ENCODE measurements at regions not wholly inside any gene's neighbourhood (a gene's known extent, or its start where the extent isn't known, plus 50 kb on each side); places are given as distances from the start of the nearest gene placed in this dataset.

DNA sequence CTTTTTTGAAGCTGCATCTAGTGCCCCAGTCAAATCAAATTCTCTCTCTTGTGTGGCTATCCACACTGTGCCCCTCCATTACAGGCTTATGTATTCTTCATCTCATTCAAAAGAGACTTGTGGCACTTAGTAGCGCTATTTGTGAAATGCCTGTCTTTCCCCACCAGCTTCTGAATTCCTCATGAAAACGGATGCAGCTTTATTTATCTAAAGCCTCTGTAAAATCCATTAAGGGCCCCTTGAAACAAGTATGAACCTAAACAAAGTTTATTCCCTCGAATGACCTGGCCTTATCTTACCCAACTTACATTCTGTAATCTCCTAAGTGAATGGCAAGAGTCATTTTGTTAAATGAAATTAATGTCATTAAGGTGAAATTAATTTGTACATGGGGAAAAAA, 417.4 kb upstream of the PIK3C3 start:
- DNase-seq, result no peak

DNA sequence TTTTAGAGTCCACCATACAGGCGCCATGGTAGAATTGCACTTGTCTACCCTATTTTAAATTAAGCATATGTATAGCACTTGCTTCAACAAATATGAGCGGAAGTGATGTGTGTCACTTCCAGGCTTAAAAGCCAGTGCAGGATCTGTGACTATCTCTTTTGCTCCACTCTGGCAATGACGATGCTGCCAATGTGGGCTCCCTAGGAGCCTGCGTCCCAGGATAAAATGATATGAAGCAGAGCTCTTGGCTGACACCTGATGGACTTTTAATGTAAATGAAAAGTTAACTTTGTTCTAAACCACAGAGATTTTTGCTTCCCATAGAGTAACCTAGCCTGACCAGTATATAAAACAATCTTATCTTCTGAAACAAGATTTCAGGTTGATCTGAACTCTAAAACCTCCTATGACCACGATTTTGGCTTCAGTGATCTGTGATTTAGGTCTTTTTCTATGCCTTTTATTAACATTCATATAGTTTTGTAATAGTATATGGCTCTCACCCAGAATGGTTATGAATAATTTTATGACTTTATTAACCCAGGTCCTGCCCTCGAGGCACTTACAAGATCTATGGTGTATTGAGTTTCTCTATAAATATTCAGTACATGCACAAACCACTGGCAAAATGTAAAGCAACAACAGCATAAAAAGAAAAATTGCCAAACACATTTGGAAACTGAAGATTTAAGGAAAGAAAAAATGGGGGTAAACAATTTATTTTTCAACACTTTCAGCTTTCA, 422.5 kb upstream of the PIK3C3 start:
- peak; percentile 5 for DNase-seq

DNA sequence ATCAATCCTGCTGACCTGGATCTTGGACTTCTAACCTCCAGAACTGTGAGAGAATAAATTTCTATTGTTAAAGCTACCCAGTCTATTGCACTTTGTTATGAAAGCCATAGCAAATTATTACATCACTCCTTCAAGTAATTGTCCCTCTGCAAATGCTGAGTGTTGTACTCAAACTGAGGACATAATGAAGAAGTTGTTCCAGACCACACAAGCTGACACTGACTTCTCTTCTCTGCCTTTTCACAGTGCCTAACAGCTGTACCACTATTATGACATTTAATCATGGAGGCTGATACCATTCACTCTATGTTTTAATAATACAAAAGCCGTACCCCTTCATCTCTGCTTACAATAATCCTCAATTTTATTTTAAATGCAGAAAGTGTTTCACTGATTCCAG, 424.1 kb upstream of the PIK3C3 start:
- DNase-seq, result no peak

DNA sequence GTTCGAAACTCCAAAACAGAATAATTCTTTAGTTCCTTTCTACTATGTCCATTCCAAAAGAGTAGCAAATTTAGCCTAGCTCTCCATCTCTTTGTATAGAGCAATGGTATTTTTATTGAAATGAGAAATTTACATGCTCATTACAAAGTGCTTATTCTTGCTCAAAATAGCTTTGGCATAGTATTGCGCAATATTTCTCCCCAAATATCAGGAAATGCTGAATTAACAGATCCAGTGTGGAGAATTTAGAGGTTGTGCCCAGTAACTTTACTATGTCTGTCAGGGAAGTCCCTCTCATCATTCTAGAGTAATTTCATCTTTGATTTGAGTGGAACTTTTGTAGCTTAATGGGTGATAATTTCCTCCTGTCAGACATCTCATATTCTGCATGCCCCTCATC, 425.9 kb upstream of the PIK3C3 start:
- no peak for DNase-seq

DNA sequence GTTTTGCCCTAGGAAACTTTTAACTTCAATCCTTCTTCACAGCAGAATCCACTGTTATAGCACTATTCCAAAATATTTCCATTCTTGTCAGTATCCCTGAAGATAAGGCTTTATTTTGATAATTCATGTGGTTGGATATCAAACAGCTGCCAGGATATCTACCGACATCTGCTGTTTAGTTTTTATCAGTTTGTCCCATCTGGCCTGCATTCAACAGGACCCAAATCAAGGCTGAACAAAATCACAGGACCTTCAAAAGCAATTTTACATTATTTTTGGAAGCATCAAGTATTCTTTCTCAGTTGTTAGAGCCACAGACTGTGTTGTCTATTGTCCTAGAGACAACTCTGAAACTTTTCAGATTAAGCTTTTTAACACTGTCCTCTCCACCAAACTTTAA, 429.0 kb upstream of the PIK3C3 start:
- DNase-seq, result no peak

DNA sequence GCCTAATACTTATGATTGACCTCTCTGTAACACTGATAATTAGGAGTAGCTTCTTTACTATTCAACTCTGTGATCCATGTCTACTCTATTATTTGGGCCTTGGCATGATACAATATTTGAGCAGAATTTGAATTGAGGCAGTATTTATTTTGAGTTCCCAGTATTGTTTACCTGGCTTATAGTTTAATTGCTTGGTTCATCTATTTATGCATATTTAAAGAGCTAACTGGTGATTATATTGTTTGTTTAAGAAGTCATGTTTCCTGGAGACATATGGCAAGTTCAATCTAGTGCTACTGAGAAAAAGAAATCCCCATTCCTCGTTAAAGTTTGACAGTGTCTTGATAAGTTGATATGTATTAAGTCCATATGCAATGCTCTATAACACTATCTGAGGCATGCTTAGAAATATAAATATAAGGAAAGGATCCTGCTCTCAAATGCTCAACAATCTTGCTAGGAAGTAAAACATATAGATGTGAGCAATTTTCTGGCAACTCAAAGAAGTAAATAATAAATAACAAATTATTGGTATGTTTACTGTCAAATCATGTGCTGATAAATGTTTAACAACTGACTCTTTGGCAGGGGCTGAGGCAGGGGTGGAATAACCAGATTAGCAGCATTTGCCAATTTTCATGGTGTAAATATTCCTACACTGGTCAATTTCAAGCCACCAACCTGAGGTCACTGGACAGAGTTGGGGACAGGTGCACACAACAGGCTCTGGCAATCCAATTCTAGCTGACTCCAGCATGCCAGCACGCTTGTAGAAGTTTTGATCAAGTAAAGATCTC, 430.2 kb upstream of the PIK3C3 start:
- no peak for DNase-seq

DNA sequence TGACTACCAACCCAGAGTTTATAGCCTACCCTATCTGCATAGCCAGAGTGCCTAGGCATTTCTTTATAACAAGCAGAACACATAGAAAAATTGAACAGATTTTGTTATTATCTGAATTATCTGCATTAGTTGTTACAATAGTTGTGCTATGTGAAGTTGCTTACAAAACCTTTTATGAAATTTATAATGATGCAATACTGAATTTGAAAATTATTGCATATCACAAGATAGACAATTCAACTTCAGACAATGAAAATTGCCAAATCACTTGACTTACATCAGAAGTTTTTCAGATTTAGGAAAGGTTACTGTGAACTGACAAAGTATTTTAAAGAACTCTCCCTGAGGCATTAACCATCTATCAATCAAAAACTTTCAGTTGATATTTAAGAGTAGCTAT, 437.9 kb upstream of the PIK3C3 start:
- DNase-seq, result no peak

DNA sequence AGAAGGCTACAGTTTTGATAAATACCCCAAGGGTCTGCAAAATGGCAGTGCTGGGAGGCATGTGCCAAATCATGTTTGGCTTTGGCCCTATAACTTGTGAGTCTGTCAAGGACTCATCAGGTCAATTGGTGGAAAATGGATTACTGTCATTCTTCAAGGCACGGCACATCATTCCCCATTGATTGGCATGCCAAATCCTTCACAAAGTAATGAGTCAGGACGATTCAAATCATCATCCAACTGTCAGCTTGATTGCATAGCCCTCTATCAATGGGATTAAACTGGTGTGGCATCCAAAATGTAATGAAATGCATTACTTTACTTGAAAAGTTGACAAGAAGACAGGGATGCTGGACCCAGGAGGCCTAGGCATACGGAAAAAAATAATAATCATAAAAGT, 441.6 kb upstream of the PIK3C3 start:
- no peak for DNase-seq

DNA sequence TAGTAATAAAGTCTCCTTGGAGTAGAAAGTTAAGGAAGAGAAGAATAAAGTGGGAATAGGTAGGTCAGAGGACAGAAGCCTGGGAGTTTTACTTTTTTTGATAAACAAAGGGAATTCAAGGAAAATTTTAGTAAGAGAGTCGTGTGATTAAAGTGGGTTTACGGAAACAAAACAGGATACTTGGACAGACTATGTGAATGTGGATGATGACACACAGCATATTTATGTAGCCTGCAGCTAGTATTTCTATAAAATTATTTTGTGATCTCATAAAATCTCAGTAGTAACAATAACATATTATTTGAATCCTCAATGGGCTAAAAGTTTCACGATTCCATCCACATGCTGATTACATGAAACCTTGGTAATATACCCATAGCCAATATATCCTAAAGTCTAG, 450.7 kb upstream of the PIK3C3 start:
- DNase-seq, result no peak

DNA sequence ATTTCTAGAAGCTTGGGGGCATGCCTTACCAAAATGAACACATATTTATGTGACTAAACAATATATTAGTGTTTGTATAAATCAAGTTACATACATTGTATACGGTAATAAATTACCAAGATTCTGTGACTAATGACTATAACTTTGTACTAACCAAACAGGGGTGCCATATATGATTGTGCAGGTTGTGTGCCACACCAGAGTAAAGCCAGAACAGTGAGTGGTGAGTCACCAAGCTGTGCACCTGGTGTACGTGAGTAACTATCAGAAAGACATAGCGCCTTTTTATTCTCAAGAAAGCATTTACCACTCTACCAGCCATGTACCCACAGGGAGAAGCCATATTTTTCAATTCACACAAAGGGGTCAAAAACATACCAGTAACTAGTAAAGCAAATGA, 453.2 kb upstream of the PIK3C3 start:
- DNase-seq, result no peak

DNA sequence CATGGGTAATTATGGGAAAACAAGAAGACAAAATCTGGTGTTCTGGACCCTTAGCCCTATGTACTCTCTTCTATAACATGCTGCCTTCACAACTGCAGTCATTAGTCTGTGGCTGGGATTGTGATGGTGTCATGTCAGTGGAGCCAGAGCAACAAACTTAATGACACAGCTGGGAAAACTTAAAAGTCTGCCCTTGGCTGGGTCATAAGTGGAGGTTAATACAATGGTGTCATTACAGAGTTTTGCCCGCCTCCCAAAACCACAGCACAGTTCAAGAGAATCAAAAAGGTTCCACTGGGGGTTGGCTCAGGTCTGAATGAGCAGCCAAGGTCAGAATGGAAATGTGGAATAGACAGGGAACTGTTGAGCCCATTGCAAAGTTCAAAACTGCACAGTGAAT, 455.7 kb upstream of the PIK3C3 start:
- no peak for DNase-seq

DNA sequence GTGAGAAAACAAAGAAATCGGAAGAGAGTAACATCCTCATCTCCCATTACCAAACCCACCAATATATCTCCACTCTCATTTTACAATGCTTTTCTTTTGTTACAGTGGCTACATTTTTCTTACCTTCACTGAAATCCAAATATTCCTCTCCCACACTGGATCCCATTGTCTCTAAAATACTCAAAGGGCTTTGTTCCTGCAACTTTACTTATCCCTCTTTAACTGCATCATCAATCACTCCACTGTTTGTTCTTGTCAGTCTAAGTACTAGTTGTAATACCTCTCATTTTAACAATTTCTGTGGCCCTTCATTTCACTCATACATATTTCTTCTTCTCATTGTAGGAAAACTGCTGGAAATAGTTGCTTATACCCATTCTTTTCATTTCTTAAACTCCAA, 464.2 kb upstream of the PIK3C3 start:
- DNase-seq, result no peak

DNA sequence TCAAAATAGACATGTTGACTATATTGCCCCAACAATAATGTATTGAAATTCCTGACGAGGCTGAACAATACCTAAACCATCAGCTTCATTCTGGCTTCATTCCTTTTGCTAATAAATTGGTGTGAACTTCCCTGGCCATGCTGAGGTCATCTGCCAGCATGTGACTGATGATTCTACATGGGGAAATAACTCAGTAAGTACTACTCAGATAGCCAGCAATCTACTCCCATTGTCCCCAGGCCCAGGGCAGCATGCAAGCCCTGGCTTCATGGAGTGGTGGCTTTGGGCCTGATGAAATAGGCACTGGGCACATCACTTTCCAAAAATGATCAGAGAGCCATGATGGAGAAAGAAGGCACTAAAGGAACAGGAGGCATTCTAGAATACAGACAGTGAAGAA, 468.5 kb upstream of the PIK3C3 start:
- DNase-seq, result no peak

DNA sequence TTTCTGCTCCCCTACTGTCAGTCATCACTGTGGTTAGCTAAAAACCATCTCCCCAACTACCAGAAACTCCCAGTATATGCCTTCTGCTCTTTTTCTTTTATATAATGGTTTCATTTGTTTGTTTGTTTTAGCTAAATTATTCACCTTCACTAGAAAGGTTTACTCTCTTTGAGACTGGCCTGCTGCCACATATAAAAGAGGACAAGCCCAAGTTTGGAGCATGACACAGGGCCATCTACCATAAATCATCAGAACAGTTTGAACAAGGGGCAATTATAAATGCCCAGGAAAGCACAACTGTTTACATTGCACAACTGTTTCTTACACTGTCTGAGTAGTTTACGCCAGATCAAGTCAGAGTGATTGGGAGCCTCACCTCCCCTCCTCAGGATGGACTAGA, 471.0 kb upstream of the PIK3C3 start:
- DNase-seq, result no peak

DNA sequence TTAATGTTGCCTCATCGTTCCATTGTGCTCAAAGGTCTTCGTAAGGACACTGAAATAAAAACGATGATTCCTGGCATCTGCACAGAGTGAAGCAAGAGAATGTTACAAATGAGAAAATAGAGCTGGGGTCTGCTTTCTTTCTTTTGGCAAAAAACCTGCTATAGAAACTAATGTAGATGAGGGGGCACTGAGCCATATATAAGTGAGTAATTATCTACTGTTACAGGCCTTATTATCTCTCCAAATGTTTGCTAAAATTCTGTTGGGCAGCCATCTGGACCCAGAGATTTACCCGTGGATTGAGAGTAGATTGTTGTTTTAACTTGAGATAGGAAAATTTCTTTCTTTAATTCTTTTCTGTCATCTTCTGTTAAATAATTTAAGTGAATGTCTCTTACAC, 472.5 kb upstream of the PIK3C3 start:
- DNase-seq, result no peak

DNA sequence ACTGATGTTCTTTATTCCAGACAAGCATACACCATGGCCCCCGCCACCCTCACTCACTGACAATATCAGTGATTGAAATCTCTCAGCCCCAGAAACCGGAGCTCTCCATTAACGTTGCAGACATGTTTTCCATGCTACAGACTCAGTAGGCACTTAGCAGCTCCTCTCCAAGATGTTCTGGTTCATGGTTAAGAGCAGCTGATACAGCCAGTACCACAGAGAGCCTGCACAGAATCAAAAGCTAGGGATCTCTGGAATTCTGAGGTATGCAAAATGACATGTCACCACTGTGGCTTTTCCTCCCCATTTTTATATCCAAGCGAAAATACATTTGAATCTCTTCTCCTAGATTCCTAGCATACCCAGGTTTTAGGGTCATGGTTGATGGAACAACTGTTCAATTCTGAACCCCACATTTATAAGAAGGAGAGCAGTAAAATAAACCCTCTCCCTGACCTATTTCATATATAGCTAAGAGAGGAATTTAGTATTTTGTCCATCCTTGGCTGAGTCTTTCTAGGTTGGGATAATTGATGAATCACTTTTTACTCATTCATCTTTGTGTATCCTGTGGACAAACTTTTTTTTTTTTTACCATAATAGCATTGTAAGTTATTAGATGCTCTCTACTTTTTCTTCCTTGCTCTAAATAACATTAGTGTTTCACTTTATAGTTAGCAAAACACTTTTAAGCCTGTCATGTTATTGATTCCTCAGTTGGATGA, 488.4 kb upstream of the PIK3C3 start:
- DNase-seq, result no peak

DNA sequence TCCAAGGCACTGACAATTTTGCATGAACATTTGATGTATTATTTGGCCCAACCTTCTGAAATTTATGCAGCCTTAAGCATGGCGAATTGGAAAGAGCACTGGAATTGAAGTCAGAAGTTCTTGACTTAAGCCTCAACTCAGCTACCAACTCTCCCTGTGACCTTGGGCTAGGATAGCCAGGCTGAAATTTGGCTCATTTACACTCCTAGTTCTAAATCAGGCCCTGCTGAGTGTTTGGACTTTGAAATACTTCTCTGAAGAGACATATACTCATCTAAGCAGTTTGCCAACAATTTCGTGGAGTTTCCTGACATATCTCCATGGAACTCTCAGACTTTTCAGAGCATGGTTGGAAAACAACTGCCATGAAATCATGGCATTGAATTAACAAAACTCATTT, 489.6 kb upstream of the PIK3C3 start:
- no peak for DNase-seq

DNA sequence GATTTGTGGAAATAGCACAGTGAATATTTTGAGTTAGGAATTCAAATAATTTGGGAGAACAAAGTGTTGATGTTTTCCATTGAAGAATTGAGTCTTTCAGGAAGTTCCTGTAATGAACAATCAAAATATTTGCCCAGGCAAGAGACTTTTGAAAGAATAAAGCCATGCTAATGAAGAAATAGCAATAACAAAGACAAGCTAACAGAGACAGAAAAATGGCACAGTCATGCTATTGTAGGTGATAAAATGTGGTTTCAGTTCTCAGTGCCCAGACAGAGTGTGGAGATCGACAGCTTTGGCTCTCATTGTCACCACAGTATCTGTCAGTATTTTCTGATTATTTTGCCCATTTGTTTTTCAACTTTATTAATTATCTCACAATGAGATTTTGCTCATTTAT, 490.8 kb upstream of the PIK3C3 start:
- no peak for DNase-seq

DNA sequence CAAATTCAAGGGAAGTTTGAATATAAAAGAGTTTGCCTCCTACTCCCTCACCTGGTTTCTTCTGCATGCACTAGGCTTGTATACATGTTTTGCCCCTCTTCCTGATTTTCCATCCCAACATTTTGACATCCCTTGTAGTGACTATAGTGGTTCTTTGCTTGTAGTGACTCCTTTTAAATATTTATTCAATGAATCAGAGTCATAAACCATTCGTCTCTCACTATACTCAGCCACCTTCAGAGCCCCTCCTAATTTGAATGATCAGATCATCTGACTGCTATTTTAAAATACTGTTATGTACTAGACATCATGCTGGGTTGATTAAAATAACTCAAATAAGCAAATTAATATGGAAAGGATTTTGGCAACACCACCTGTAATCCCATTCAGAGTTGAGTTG, 492.1 kb upstream of the PIK3C3 start:
- DNase-seq, result no peak

DNA sequence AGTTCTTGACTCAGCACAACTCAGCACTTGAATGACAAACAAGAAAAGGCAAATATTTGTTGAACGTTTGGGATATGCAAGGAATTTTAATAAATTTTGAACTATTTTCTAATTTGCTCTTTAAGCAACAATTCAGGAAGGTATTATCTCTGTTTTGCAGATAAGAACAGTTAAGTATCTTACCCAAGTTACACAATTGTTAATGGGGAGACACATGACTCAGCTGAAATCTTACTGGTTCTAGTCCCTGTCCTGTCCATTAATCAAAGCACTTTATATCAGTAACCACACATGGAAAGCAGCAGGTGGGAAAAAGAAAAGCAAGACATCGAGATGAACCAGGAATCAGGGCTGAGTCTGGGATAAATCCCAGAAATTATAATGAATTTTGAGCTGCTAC, 493.9 kb upstream of the PIK3C3 start:
- no peak for DNase-seq

DNA sequence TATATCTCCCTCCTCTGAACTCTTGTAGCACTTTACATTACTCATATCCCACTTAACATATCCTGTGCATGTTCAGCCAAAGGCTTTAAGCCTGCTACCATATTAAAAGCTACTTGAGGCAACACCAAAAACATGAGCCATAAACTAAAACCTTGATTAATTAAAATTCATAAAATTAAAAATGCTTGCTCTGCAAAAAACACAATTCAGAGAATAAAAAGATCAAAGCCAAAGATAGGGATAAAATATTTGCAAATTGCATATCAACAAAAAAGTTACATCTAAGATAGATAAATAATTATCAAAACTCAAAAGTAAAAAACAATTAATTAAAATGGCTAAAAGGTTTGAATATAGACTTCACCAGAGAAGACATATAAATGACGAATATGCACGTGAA, 495.4 kb upstream of the PIK3C3 start:
- no peak for DNase-seq

DNA sequence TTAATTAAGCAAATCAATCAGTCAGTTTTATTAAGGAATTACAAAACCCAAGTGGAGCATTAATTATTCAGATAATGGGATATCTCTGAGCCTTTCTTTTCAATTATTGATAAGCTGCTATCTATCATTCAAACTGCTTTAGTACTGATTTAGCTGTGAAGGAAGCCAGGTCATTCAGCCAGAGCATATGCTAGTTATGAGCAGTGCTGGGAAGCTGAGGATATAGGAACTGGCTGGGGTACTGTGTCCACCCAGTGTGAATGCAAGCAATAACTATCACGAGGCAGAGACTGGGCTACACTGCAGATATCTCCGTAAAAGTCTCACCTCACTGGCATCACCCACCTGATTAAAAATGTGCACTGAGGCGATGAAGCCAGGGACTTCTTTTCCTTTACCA, 496.7 kb upstream of the PIK3C3 start:
- no peak for DNase-seq

DNA sequence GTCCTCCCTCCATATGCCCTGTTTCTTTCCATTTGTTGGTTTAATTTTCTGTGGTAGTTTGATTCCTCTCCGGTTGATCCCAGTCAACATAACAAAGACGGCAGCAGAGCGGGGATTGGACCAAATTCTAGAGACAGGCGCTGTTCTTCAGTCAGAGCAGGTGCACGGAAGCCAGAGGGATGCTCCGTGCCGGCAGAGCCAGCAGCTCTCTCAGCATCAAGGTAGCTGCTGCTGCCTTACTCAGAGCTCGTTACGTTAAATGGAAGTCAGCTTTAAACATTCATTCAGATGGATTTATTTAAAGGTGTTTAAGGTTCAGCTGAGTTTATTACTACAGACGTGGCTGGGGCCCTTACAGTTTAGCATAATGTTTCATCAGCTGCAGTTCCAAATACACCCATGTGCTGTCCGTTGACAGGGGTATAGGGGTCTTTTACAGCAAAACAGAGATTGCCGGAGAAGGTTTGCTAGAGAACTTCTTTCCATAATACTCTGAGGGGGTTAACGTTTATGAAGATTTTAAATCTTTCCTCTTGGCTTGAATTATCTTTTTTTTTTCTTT, 497.2 kb upstream of the PIK3C3 start:
- no peak for DNase-seq

DNA sequence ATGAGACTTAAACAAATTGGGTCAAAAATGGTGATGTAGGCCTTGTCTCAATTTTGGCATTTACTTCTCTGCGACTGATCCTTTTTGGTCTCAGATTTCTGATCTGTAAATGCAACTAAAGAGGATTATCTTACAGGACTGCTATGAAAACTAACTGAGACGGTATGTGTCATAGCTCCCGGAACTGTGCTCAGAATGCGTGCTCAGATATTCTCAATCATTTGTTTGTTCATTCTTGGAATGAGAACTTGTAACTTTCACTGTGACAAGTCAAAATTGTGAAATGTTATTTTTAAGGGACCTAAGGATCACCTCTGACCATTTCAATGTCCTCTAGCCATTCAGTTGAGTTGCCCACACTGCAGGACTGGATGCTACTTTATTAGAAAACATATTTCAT, 498.2 kb upstream of the PIK3C3 start:
- no peak for DNase-seq
